ENCODE measurements at regions not wholly inside any gene's neighbourhood (a gene's known extent, or its start where the extent isn't known, plus 50 kb on each side); places are given as distances from the start of the nearest gene placed in this dataset.

DNA sequence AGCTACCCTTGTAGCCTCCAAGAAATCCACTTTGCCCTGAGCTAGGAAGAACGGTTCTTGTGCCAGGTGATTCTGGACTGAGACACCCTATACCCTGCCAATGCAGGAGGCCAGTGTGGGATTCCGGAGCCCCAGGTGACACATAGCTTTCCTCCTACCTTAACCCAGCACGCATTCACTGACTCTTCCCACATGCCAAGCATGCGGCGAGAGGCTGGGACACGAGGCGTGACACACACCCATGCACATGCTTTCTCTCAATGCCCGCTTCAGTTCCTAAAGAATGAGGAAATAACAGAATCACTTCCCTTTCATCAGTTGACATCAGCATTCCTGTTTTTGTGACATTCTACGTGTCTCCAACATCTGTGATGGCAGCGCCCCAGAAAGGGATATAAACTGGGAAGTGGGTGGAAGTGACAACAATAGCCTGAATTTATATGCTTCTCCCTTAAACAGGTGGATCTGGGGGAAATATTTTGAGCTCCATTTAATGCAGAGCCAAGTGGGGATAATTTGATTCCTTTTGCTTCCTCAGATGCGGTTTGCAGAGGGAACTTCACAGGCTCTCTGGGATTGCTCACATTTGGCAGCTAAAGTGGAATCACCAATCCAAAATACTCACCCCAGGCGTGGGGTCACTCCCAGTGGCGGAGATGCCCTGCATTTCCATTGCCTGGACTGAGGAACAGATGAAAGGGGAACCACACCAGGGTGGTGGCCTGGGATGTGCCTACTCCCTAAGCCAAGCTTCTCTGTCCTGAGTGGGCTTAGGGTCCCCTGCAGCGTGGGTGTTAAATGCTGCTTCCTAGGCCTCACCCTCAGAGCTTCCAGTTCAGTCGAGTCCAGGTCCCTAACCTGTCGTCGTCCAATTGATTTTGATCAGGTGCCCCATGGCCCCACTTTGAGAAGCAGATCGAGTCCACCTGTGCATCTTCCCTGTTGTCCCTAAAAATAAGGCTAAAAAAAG is 445.1 kb downstream of the SIPA1L2 start:
- H3K36me3 ChIP-seq (ENCODE audit: control insufficient read depth, insufficient read depth, low read length): no peaks in the 10 kb centered on the region
- TF ChIP-seq, protein P1, sequence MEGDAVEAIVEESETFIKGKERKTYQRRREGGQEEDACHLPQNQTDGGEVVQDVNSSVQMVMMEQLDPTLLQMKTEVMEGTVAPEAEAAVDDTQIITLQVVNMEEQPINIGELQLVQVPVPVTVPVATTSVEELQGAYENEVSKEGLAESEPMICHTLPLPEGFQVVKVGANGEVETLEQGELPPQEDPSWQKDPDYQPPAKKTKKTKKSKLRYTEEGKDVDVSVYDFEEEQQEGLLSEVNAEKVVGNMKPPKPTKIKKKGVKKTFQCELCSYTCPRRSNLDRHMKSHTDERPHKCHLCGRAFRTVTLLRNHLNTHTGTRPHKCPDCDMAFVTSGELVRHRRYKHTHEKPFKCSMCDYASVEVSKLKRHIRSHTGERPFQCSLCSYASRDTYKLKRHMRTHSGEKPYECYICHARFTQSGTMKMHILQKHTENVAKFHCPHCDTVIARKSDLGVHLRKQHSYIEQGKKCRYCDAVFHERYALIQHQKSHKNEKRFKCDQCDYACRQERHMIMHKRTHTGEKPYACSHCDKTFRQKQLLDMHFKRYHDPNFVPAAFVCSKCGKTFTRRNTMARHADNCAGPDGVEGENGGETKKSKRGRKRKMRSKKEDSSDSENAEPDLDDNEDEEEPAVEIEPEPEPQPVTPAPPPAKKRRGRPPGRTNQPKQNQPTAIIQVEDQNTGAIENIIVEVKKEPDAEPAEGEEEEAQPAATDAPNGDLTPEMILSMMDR (IDR thresholded peaks at IDR 0.05; ENCODE audit: insufficient read depth, low read length, poor library complexity, severe bottlenecking): no peak
- H3K4me3 ChIP-seq (replicated peaks; ENCODE audit: low read depth, low read length): no peak overlapping the region
- H3K27me3 ChIP-seq (replicated peaks; ENCODE audit: control insufficient read depth, insufficient read depth, low read length): no peaks in the 10 kb centered on the region
- no peak for DNase-seq (ENCODE audit: extremely low read depth, insufficient read length)

DNA sequence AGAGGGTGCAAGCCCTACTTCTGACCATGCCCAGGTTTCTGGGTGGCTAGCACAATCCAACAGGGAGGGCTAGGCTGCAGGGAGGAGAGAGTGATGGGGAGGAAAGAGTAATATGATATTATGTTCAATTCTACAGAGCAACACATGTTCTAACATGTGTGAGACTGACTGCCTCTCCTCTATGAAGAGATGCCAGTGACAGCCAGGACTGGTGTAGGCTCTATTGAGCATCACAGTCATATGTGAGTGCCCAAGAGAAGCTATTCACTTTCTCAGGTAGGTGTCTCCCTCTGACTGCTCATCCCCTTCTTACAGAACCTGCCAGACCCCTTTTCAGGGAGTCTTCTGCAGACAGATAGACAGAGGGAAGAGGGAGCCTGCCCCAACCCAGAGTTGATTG is 446.1 kb downstream of the SIPA1L2 start:
- TF ChIP-seq, protein P1 (IDR thresholded peaks at IDR 0.05; ENCODE audit: insufficient read depth, low read length, poor library complexity, severe bottlenecking): no peak
- no peak overlapping the region for H3K4me3 ChIP-seq (replicated peaks; ENCODE audit: low read depth, low read length)

DNA sequence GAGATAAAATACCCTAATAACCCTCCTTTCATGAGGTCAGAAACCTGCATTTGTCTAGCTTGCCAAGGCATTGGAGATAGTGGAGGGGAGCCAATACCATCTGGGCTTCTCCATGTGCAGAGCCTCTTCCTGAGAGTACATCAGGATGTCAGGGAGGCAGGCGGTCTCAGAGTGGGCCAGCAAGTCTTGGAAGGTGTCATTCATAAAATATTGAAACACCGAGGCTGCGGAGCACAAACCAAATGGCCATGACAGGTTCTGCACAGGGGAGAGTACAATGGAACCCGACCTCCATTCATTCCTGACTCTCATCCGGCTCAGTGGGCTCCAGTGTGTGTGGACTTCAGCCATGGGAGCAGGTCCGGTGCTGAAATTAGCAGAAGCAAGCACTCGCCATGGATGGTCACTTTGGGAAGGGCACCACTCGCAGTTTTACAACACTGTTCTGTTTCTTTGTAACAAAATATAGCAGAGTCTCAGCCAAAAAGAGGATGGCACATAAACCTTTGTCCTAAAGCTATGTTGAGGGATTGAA is 446.6 kb downstream of the SIPA1L2 start:
- Histone ChIP-seq H3K4me3 (replicated peaks; ENCODE audit: low read depth, low read length) (no peak overlapping the region), H3K36me3 (ENCODE audit: control insufficient read depth, insufficient read depth, low read length) (no peaks in the 10 kb centered on the region), H3K27me3 (replicated peaks; ENCODE audit: control insufficient read depth, insufficient read depth, low read length) (no peaks in the 10 kb centered on the region)
- no peak for DNase-seq (ENCODE audit: extremely low read depth, insufficient read length)
- TF ChIP-seq, protein P1 (IDR thresholded peaks at IDR 0.05; ENCODE audit: insufficient read depth, low read length, poor library complexity, severe bottlenecking): no peak

More for the DNA sequence above, 446.1 kb downstream of the SIPA1L2 start:
- no peaks in the 10 kb centered on the region for H3K36me3 ChIP-seq (ENCODE audit: control insufficient read depth, insufficient read depth, low read length)
- no peaks in the 10 kb centered on the region for H3K27me3 ChIP-seq (replicated peaks; ENCODE audit: control insufficient read depth, insufficient read depth, low read length)
- DNase-seq (ENCODE audit: extremely low read depth, insufficient read length): no peak

DNA sequence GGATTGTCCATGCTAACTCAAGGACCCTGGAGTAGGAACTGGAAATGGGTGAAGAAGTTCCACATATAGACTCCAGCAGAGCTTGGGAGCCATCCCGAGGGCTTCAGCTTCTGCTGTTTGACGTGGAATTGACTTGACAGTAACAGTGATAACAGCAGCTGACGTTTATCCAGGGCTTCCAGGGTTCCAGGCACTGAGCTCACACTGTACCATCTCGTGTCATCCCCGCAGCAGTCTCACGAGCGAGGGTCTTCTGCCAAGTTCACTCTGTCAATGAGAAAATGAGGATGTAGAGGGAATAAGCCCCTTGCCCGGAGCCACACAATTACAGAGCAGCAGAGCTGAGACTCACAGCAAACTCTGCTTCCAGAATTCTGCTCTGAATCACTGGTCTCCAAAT is 447.7 kb downstream of the SIPA1L2 start:
- Histone ChIP-seq H3K4me3 (replicated peaks; ENCODE audit: low read depth, low read length) (no peak overlapping the region), H3K36me3 (ENCODE audit: control insufficient read depth, insufficient read depth, low read length) (no peaks in the 10 kb centered on the region)
- TF ChIP-seq, protein P1 (IDR thresholded peaks at IDR 0.05; ENCODE audit: insufficient read depth, low read length, poor library complexity, severe bottlenecking): no peak

DNA sequence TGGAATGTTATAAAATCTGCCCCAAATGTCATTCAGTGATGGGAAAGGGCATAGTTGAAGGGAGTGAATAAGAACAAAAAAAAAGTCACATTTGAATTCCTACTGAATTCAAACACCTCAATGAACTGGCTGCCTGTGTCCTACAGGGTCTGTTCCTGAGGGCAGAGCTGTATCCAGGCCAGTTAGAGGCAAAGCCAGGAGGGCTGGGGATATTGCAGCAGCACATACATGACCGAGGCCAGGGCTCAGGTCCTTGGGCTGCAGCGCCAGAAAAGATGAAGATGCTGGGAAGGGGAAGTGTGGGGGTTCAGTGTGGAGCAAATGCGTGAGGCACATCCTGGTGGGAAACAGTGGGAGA is 449.2 kb downstream of the SIPA1L2 start:
- TF ChIP-seq, protein P1 (IDR thresholded peaks at IDR 0.05; ENCODE audit: insufficient read depth, low read length, poor library complexity, severe bottlenecking): no peak
- H3K27me3 ChIP-seq (replicated peaks; ENCODE audit: control insufficient read depth, insufficient read depth, low read length): no peaks in the 10 kb centered on the region

More for the DNA sequence above, 447.7 kb downstream of the SIPA1L2 start:
- H3K27me3 ChIP-seq (replicated peaks; ENCODE audit: control insufficient read depth, insufficient read depth, low read length): no peaks in the 10 kb centered on the region
- DNase-seq (ENCODE audit: extremely low read depth, insufficient read length): no peak

More for the DNA sequence above, 449.2 kb downstream of the SIPA1L2 start:
- no peak for DNase-seq (ENCODE audit: extremely low read depth, insufficient read length)
- no peaks in the 10 kb centered on the region for H3K36me3 ChIP-seq (ENCODE audit: control insufficient read depth, insufficient read depth, low read length)
- H3K4me3 ChIP-seq (replicated peaks; ENCODE audit: low read depth, low read length): no peak overlapping the region

Measured in GM06990 (cell line).